CD14-positive monocyte (primary cell): ENCODE measurements at regions not wholly inside any gene's neighbourhood (a gene's known extent, or its start where the extent isn't known, plus 50 kb on each side); places are given as distances from the start of the nearest gene placed in this dataset.

Experiments
- DNase-seq, 3 donors: peaks; one replicate each; pipeline ENCODE4 v3.0.0-alpha.2; 2011 to 2022
- H2AFZ ChIP-seq: 2 replicates; pipeline ENCODE4 v1.6.0; 2012; ENCODE audit warnings: mild to moderate bottlenecking, low read depth, low read length, inconsistent platforms; ENCODE audit not compliant: insufficient read depth, poor library complexity, severe bottlenecking
- H3K27ac ChIP-seq, 2 donors: 1 replicate in 1 of 2; 2 replicates in 1 of 2; pipeline ENCODE4 v1.5.1; 2012 to 2013; ENCODE audit warnings: low read length in 2 of 2, control low read depth in 1 of 2, inconsistent platforms in 1 of 2, low read depth in 1 of 2, mild to moderate bottlenecking in 1 of 2
- H3K27me3 ChIP-seq, 2 donors: one replicate each; pipeline versions ENCODE4 v1.6.0 to v1.6.1; 2011 to 2013; ENCODE audit warnings: low read length in 2 of 2; ENCODE audit not compliant: control insufficient read depth in 2 of 2, insufficient read depth in 2 of 2
- H3K36me3 ChIP-seq, 2 donors: replicated peaks in 1 of 2; 1 replicate in 1 of 2; 2 replicates in 1 of 2; pipeline versions ENCODE4 v1.5.1 to v1.6.1; 2012 to 2013; ENCODE audit warnings: low read length in 2 of 2, control low read depth in 1 of 2, inconsistent platforms in 1 of 2, mild to moderate bottlenecking in 1 of 2; ENCODE audit not compliant: insufficient read depth in 2 of 2, control insufficient read depth in 1 of 2
- H3K4me1 ChIP-seq, 2 donors: 1 replicate in 1 of 2; 2 replicates in 1 of 2; pipeline versions ENCODE4 v1.5.1 to v1.6.1; 2012 to 2013; ENCODE audit warnings: low read length in 2 of 2, control low read depth in 1 of 2, inconsistent platforms in 1 of 2, mild to moderate bottlenecking in 1 of 2, moderate library complexity in 1 of 2; ENCODE audit not compliant: insufficient read depth in 2 of 2, control insufficient read depth in 1 of 2
- H3K4me2 ChIP-seq: replicated peaks from 2 replicates; pipeline ENCODE3; 2012; ENCODE audit warnings: low read length, moderate library complexity, mild to moderate bottlenecking; ENCODE audit not compliant: poor library complexity, severe bottlenecking; ENCODE audit errors: extremely low read depth
- H3K4me3 ChIP-seq, 3 experiments: fragments of 200-600 bp in 1 of 3; sonication (generic) in 1 of 3; replicated peaks in 1 of 3; 1 replicate in 2 of 3; 2 replicates in 1 of 3; pipeline ENCODE4 v1.5.1; 2011 to 2013; ENCODE audit warnings: low read length in 3 of 3, mild to moderate bottlenecking in 3 of 3, control low read depth in 2 of 3, low read depth in 2 of 3, inconsistent platforms in 1 of 3, moderate library complexity in 1 of 3
- H3K79me2 ChIP-seq: 2 replicates; pipeline ENCODE4 v1.6.0; 2012; ENCODE audit warnings: mild to moderate bottlenecking, control low read depth, inconsistent platforms, low read length, moderate library complexity; ENCODE audit not compliant: insufficient read depth
- H3K9ac ChIP-seq: 2 replicates; pipeline ENCODE4 v1.6.0; 2017; ENCODE audit warnings: low read length, mild to moderate bottlenecking; ENCODE audit not compliant: insufficient read depth, poor library complexity, severe bottlenecking
- H3K9me3 ChIP-seq, 2 donors: replicated peaks in 1 of 2; 1 replicate in 1 of 2; 2 replicates in 1 of 2; pipeline versions ENCODE4 v1.5.1 to v1.6.1; 2012 to 2013; ENCODE audit warnings: low read length in 2 of 2, control low read depth in 1 of 2; ENCODE audit not compliant: control insufficient read depth in 1 of 2, insufficient read depth in 1 of 2
- H4K20me1 ChIP-seq: 2 replicates; pipeline ENCODE4 v1.6.0; 2012; ENCODE audit warnings: mild to moderate bottlenecking, low read length, control low read depth, moderate library complexity; ENCODE audit not compliant: insufficient read depth
- H3K27ac Mint-ChIP-seq, 7 donors: one replicate each; pipeline ENCODE4 v1.8.0; 2020; ENCODE audit warnings: mild to moderate bottlenecking in 7 of 7, mixed read lengths in 7 of 7, moderate library complexity in 6 of 7, inconsistent platforms in 2 of 7
- H3K27me3 Mint-ChIP-seq, 3 donors: one replicate each; pipeline ENCODE4 v1.8.0; 2021 to 2022; ENCODE audit warnings: low read depth in 3 of 3, mild to moderate bottlenecking in 3 of 3, mixed read lengths in 3 of 3, moderate library complexity in 3 of 3, inconsistent platforms in 1 of 3
- H3K36me3 Mint-ChIP-seq, 2 donors: one replicate each; pipeline ENCODE4 v1.8.0; 2020; ENCODE audit warnings: mixed read lengths in 2 of 2, inconsistent platforms in 1 of 2, mild to moderate bottlenecking in 1 of 2
- H3K4me1 Mint-ChIP-seq: one replicate; pipeline ENCODE4 v1.8.0; 2020; ENCODE audit warnings: mild to moderate bottlenecking, mixed read lengths
- H3K4me3 Mint-ChIP-seq, 2 donors: one replicate each; pipeline ENCODE4 v1.8.0; 2020; ENCODE audit warnings: mild to moderate bottlenecking in 2 of 2, mixed read lengths in 2 of 2, moderate library complexity in 1 of 2
- H3K9me3 Mint-ChIP-seq, 7 donors: one replicate each; pipeline ENCODE4 v1.8.0; 2020 to 2022; ENCODE audit warnings: mixed read lengths in 7 of 7, mild to moderate bottlenecking in 6 of 7, moderate library complexity in 6 of 7, inconsistent platforms in 2 of 7
- CTCF ChIP-seq: fragments of 200-600 bp; IDR thresholded peaks from one replicate; pipeline ENCODE4 v1.8.0; 2022; ENCODE audit warnings: antibody characterized with exemption, mild to moderate bottlenecking
- WGBS: methylation state at CpG from one replicate; pipeline ENCODE4 v1.1.5; 2013; ENCODE audit warnings: missing lambda C conversion rate; ENCODE audit not compliant: insufficient coverage; 5-methylcytosine and 5-hydroxymethylcytosine counted together
- intact Hi-C, 2 donors: fragments of 100-400 bp; cut with micrococcal nuclease; formaldehyde crosslinking; loops; one replicate each; pipeline versions ENCODE4 v1.15.0 to v1.15.1; 2023

DNA sequence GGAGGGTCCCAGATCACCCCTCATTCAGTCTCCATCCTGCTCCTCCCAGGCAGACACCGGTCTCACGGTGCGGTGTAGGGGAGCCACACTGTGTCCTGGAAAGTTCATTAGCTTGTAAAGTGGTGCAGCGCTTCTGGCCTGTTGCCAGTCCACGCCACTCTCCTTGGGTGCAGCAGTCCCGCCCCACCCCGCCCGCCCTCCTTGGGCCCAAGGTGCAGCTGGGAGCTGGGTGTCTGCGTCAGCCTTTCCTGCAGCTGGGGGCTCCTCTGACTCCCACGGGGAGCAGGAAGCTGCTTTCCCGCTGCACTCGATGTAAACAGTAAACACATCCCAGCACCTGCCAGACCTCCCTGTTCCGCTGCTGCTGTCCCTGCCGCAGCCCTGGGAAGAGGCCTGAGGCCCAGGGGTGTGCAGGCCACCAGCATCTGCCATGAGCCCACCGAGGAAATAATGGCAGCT lies 53.8 kb upstream of the ASB18 start:
- peaks cover 2 to 5% (median 4%) of the 10 kb centered on the region in 3 donors for H3K27me3 Mint-ChIP-seq
- intact Hi-C loops: no loop called here

GRCh38 chr2:236318401-236318800 lies 54.2 kb upstream of the ASB18 start:
- H3K36me3 ChIP-seq: no peaks in the 10 kb centered on the region
- no peak overlapping the region for H2AFZ ChIP-seq
- no peaks in the 10 kb centered on the region for H3K4me1 ChIP-seq
- no peaks in the 10 kb centered on the region for H3K27me3 ChIP-seq
- Mint-ChIP-seq H3K27ac (no peak overlapping the region), H3K36me3 (no peaks in the 10 kb centered on the region), H3K4me1 (no peaks in the 10 kb centered on the region), H3K4me3 (no peak overlapping the region), H3K27me3 (peaks cover 2 to 5% (median 4%) of the 10 kb centered on the region in 3 donors), H3K9me3 (peaks cover 0 to 5% (median 0%) of the 10 kb centered on the region in 7 donors)
- no peaks in the 10 kb centered on the region for H4K20me1 ChIP-seq
- H3K9ac ChIP-seq: no peak overlapping the region
- intact Hi-C loops: no loop called here
- WGBS: 100% methylated on average over 4 of the region's 5 CpGs
- no peak for DNase-seq
- H3K4me2 ChIP-seq: no peak overlapping the region
- no peak overlapping the region for H3K4me3 ChIP-seq
- H3K9me3 ChIP-seq: no peaks in the 10 kb centered on the region
- no peak overlapping the region for H3K27ac ChIP-seq
- no peak for TF ChIP-seq CTCF
- H3K79me2 ChIP-seq: no peaks in the 10 kb centered on the region

More for the DNA sequence above, 53.8 kb upstream of the ASB18 start:
- no peak overlapping the region for H2AFZ ChIP-seq
- TF ChIP-seq CTCF: no peak
- no peak overlapping the region for H3K9ac ChIP-seq
- H3K4me1 Mint-ChIP-seq: no peaks in the 10 kb centered on the region
- no peaks in the 10 kb centered on the region for H3K79me2 ChIP-seq
- no peak overlapping the region for H3K4me3 ChIP-seq
- no peaks in the 10 kb centered on the region for H3K4me1 ChIP-seq
- H3K9me3 Mint-ChIP-seq: peaks cover 0 to 6% (median 0%) of the 10 kb centered on the region in 7 donors
- H3K4me3 Mint-ChIP-seq: no peak overlapping the region
- no peak overlapping the region for H3K27ac ChIP-seq
- 84% methylated on average over 12 of the region's 15 CpGs for WGBS
- H3K36me3 ChIP-seq: no peaks in the 10 kb centered on the region
- H3K4me2 ChIP-seq: no peak overlapping the region
- H3K9me3 ChIP-seq: no peaks in the 10 kb centered on the region
- H4K20me1 ChIP-seq: no peaks in the 10 kb centered on the region
- H3K27ac Mint-ChIP-seq: no peak overlapping the region
- H3K36me3 Mint-ChIP-seq: no peaks in the 10 kb centered on the region
- DNase-seq: no peak
- no peaks in the 10 kb centered on the region for H3K27me3 ChIP-seq
